ENCODE measurements at regions not wholly inside any gene's neighbourhood (a gene's known extent, or its start where the extent isn't known, plus 50 kb on each side); places are given as distances from the start of the nearest gene placed in this dataset.

DNA sequence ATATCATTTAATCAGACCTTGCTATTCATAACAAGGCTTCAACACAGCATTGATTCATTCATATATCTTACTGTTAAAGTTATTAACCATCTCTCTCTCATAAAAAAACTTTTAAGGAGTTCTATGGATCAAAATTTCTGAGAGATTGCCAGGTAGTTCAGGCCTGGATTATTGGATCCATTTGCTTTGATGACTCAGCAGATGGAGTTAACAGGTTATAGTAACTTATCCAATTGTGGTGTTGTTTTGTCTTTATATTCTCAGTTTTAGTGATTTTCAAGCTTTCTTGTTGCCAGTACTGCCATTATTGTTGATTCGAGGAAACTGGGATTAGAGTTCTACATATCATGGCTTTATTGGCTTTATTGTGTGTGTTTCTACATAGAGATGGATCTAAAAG lies 195.7 kb upstream of the MMADHC start:
- no peaks in the 10 kb centered on the region for H3K79me2 ChIP-seq (ENCODE audit: insufficient read depth, low read length)
- H3K4me2 ChIP-seq (ENCODE audit: insufficient read depth, insufficient read length, low read length) = no peak overlapping the region
- H2AK5ac ChIP-seq (ENCODE audit: insufficient read length, low read length) = no peak overlapping the region
- H3K56ac ChIP-seq (ENCODE audit: insufficient read length, low read depth, low read length) = no peak overlapping the region
- H2AFZ ChIP-seq (ENCODE audit: low read length) = no peak overlapping the region
- H2BK120ac ChIP-seq (ENCODE audit: low read depth, low read length, poor library complexity, severe bottlenecking) = no peak overlapping the region
- DNase-seq = no peak
- H3K9ac ChIP-seq (ENCODE audit: extremely low read depth, insufficient read length, low read length) = no peak overlapping the region
- H4K20me1 ChIP-seq (ENCODE audit: control insufficient read depth, insufficient read depth, insufficient read length) = no peaks in the 10 kb centered on the region
- no peaks in the 10 kb centered on the region; the same call in 1 of the 2 replicates for H3K4me1 ChIP-seq (ENCODE audit: insufficient read depth, low read length)
- Mint-ChIP-seq H3K36me3 (ENCODE audit: insufficient read depth in 1 of 3, low read depth in 3 of 3) (peaks cover 0 to 11% (median 1%) of the 10 kb centered on the region in 3 experiments; a peak in 4 of 7 replicates), H3K4me3 (no peak overlapping the region), H3K4me1 (no peaks in the 10 kb centered on the region), H3K9me3 (peaks cover 0 to 3% of the 10 kb centered on the region in 2 experiments; a peak in 1 of 5 replicates), H3K27ac (no peak overlapping the region), H3K27me3 (ENCODE audit: low read depth) (no peaks in the 10 kb centered on the region)
- no peaks in the 10 kb centered on the region for H3K23me2 ChIP-seq (ENCODE audit: insufficient read length, low read depth, low read length, poor library complexity, severe bottlenecking)
- no peak overlapping the region for H4K8ac ChIP-seq (replicated peaks; ENCODE audit: insufficient read length, low read depth, low read length)
- H3K14ac ChIP-seq (ENCODE audit: insufficient read depth, low read length) = no peak overlapping the region
- H3K23ac ChIP-seq (ENCODE audit: insufficient read length, low read depth, low read length) = no peak overlapping the region
- no peak overlapping the region for H3T11ph ChIP-seq (ENCODE audit: low read length)
- no peak overlapping the region for H4K5ac ChIP-seq (ENCODE audit: insufficient read length, low read depth, low read length)
- H3K79me1 ChIP-seq (ENCODE audit: insufficient read depth, low read depth, low read length, poor library complexity, severe bottlenecking) = no peaks in the 10 kb centered on the region
- H3K9me3 ChIP-seq (ENCODE audit: control insufficient read depth, low read depth, low read length) = no peaks in the 10 kb centered on the region
- H3K27me3 ChIP-seq (ENCODE audit: insufficient read depth, low read length) = no peaks in the 10 kb centered on the region
- no peak overlapping the region for H3K18ac ChIP-seq (ENCODE audit: insufficient read length, low read depth, low read length)
- H3K4ac ChIP-seq (ENCODE audit: low read depth, low read length) = no peak overlapping the region
- TF ChIP-seq CTCF (conservative IDR thresholded peaks at IDR 0.05) = no peak
- no peak overlapping the region for H2BK12ac ChIP-seq (ENCODE audit: insufficient read length, low read depth, low read length)
- WGBS (ENCODE audit: extremely low coverage, insufficient read length, low lambda C conversion rate) = no CpG with 5 or more reads among the region's 1 CpG
- H2BK20ac ChIP-seq (ENCODE audit: low read depth, low read length, poor library complexity, severe bottlenecking) = no peak overlapping the region
- no peak overlapping the region for H3K27ac ChIP-seq (ENCODE audit: insufficient read length, low read depth, low read length)
- no peak overlapping the region for H2BK5ac ChIP-seq (ENCODE audit: insufficient read length, low read length)
- no peak overlapping the region for H4K91ac ChIP-seq (ENCODE audit: insufficient read length, low read depth, low read length)
- no peak overlapping the region for H2BK15ac ChIP-seq (ENCODE audit: low read depth, low read length)
